H1 (cell line): ENCODE measurements at regions not wholly inside any gene's neighbourhood (a gene's known extent, or its start where the extent isn't known, plus 50 kb on each side); places are given as distances from the start of the nearest gene placed in this dataset.

Experiments used
- CEBPB ChIP-seq: IDR thresholded peaks from 2 replicates; pipeline ENCODE4 v1.6.1; 2012; ENCODE audit warnings: low read depth, low read length
- CHD1 ChIP-seq: IDR thresholded peaks from 2 replicates; pipeline ENCODE4 v1.6.1; 2012; ENCODE audit warnings: low read depth, low read length, improper control_type of control experiment
- CREB1 ChIP-seq: IDR thresholded peaks from 2 replicates; pipeline ENCODE4 v1.6.1; 2012; ENCODE audit warnings: inconsistent platforms
- EP300 ChIP-seq, 2 experiments: IDR thresholded peaks; 1 replicate in 1 of 2; 2 replicates in 1 of 2; pipeline ENCODE4 v1.6.1; 2011 to 2012; ENCODE audit warnings: low read depth in 2 of 2, low read length in 2 of 2, mild to moderate bottlenecking in 2 of 2, borderline replicate concordance in 1 of 2, inconsistent platforms in 1 of 2, moderate library complexity in 1 of 2
- PHF8 ChIP-seq: fragments of 200-600 bp; sonication (generic); conservative IDR thresholded peaks from 2 replicates; pipeline ENCODE4 v1.7.1; 2012; ENCODE audit warnings: low read depth, mild to moderate bottlenecking, inconsistent platforms, low read length, moderate library complexity
- POLR2A ChIP-seq, 2 experiments: IDR thresholded peaks; 1 replicate in 1 of 2; 2 replicates in 1 of 2; pipeline ENCODE4 v1.6.1; 2011; ENCODE audit warnings: low read depth in 2 of 2, low read length in 2 of 2, mild to moderate bottlenecking in 2 of 2; ENCODE audit errors: control extremely low read depth in 1 of 2
- POLR2AphosphoS5 ChIP-seq: IDR thresholded peaks from 2 replicates; pipeline ENCODE4 v1.6.1; 2011; ENCODE audit warnings: low read depth, low read length
- TF ChIP-seq, protein P1 (sequence below), 3 experiments: IDR thresholded peaks; 1 replicate in 2 of 3; 2 replicates in 1 of 3; pipeline versions ENCODE4 v1.5.1 to v1.6.1; 2011; ENCODE audit warnings: low read length in 3 of 3, mild to moderate bottlenecking in 3 of 3, inconsistent platforms in 2 of 3, low read depth in 1 of 3, moderate library complexity in 1 of 3; ENCODE audit not compliant: insufficient read depth in 1 of 3; ENCODE audit errors: control extremely low read depth in 1 of 3

DNA sequence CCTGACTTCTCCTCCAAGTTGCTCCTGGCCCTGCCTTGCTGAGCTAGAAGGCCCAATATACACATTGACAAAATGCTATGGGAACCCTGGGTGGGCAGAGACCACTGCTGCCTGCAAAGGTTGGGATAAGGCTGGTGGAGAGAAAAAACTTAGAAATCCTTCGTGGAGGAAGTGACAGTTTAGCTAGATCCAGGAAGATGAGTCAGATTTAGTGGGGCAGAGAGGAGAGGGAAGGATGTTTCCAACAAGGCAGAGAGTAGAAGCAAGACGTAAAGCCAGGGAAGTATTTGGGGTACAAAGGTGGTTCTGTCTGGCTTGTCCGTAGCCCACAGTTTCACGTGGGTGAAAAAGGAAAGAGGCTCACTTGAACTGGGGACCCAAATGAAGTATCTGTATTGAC is 69.0 kb upstream of the CLMN start:
- no peak for TF ChIP-seq EP300 (IDR thresholded peaks at IDR 0.05; ENCODE audit: borderline replicate concordance in 1 of 2, low read depth in 2 of 2, low read length in 2 of 2)
- no peak for TF ChIP-seq PHF8
- TF ChIP-seq, protein P1, sequence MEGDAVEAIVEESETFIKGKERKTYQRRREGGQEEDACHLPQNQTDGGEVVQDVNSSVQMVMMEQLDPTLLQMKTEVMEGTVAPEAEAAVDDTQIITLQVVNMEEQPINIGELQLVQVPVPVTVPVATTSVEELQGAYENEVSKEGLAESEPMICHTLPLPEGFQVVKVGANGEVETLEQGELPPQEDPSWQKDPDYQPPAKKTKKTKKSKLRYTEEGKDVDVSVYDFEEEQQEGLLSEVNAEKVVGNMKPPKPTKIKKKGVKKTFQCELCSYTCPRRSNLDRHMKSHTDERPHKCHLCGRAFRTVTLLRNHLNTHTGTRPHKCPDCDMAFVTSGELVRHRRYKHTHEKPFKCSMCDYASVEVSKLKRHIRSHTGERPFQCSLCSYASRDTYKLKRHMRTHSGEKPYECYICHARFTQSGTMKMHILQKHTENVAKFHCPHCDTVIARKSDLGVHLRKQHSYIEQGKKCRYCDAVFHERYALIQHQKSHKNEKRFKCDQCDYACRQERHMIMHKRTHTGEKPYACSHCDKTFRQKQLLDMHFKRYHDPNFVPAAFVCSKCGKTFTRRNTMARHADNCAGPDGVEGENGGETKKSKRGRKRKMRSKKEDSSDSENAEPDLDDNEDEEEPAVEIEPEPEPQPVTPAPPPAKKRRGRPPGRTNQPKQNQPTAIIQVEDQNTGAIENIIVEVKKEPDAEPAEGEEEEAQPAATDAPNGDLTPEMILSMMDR (IDR thresholded peaks at IDR 0.05; ENCODE audit: control extremely low read depth in 1 of 3, insufficient read depth in 1 of 3, low read depth in 1 of 3, low read length in 3 of 3), result no peak
- no peak for TF ChIP-seq CEBPB
- TF ChIP-seq POLR2A (IDR thresholded peaks at IDR 0.05; ENCODE audit: control extremely low read depth in 1 of 2, low read depth in 2 of 2, low read length in 2 of 2), result no peak
- TF ChIP-seq CREB1, result no peak
- TF ChIP-seq POLR2AphosphoS5, result no peak
- no peak for TF ChIP-seq CHD1
